Subcutaneous abdominal adipose tissue (tissue), 5 donors: ENCODE measurements at regions not wholly inside any gene's neighbourhood (a gene's known extent, or its start where the extent isn't known, plus 50 kb on each side); places are given as distances from the start of the nearest gene placed in this dataset.
"Not testable (repeated sequence)": the region's sequence is repeated elsewhere in the genome, so short reads cannot be mapped to it uniquely, and the experiment has no call there.

Source experiments
- H3K27ac ChIP-seq: one replicate; pipeline ENCODE4 v1.7.0; 2013; ENCODE audit warnings: low read depth, mild to moderate bottlenecking, inconsistent platforms, low read length, moderate library complexity
- H3K27me3 ChIP-seq, 5 donors: one replicate each; pipeline ENCODE4 v1.7.0; 2013; ENCODE audit warnings: low read length in 5 of 5, inconsistent platforms in 1 of 5; ENCODE audit not compliant: control insufficient read depth in 5 of 5, insufficient read depth in 4 of 5
- H3K36me3 ChIP-seq, 5 donors: one replicate each; pipeline ENCODE4 v1.7.0; 2013; ENCODE audit warnings: low read length in 5 of 5; ENCODE audit not compliant: control insufficient read depth in 5 of 5, insufficient read depth in 5 of 5
- H3K4me1 ChIP-seq, 5 donors: one replicate each; pipeline ENCODE4 v1.7.0; 2013; ENCODE audit warnings: low read length in 5 of 5, mild to moderate bottlenecking in 3 of 5, moderate library complexity in 1 of 5; ENCODE audit not compliant: control insufficient read depth in 5 of 5, insufficient read depth in 5 of 5
- H3K4me3 ChIP-seq, 5 donors: one replicate each; pipeline ENCODE4 v1.7.0; 2013; ENCODE audit warnings: low read length in 5 of 5, low read depth in 1 of 5
- H3K9ac ChIP-seq, 5 donors: one replicate each; pipeline ENCODE4 v1.7.0; 2013; ENCODE audit warnings: low read length in 5 of 5, mild to moderate bottlenecking in 4 of 5, moderate library complexity in 3 of 5
- H3K9me3 ChIP-seq, 5 donors: one replicate each; pipeline ENCODE4 v1.7.0; 2013; ENCODE audit warnings: low read length in 5 of 5; ENCODE audit not compliant: control insufficient read depth in 5 of 5
- donor health status: healthy.
- donor health status: healthy.
- donor health status: healthy.
- donor health status: healthy.
- donor health status: healthy.

DNA sequence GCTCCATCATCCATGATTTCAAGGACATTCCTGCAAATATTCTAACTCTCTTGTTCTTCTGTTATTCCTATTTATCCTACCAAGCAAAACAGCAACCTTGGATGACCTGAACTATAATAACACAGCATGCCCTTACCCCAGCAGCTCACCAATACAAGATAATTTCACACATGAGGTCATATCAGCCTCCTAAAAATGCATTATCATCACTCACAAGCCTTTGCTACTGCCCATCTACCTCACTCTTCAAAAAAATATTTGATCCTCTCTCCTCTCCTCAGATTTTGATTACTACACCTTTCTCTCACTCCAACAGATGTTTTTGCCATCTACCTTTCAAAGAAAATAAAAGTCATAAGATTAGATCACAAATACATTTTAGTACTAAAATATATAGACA, 777.6 kb upstream of the NCAM2 start:
- no peaks in the 10 kb centered on the region for H3K4me1 ChIP-seq
- no peak overlapping the region for H3K27ac ChIP-seq
- no peak overlapping the region for H3K4me3 ChIP-seq
- H3K9me3 ChIP-seq: peaks cover 0 to 4% (median 0%) of the 10 kb centered on the region in 5 donors
- H3K36me3 ChIP-seq: no peaks in the 10 kb centered on the region
- H3K9ac ChIP-seq: no peak overlapping the region
- no peaks in the 10 kb centered on the region for H3K27me3 ChIP-seq

DNA sequence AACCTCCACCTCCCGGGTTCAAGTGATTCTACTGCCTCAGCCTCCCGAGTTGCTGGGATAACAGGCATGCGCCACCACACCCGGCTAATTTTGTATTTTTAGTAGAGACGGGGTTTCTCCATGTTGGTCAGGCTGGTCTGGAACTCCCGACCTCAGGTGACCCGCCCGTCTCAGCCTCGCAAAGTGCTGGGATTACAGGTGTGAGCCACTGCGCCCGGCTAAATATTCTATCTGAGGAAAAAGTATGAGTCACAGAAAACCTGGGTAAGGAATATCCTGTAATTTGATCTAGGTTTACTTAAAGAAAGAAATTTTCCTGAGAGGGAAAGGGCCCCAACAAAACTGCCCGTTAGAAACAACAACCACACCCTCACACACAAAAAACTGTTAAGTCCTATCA, 776.2 kb upstream of the NCAM2 start:
- H3K9ac ChIP-seq, H3K36me3 ChIP-seq, H3K27me3 ChIP-seq, H3K9me3 ChIP-seq, H3K27ac ChIP-seq, H3K4me3 ChIP-seq, H3K4me1 ChIP-seq: not testable (repeated sequence)

DNA sequence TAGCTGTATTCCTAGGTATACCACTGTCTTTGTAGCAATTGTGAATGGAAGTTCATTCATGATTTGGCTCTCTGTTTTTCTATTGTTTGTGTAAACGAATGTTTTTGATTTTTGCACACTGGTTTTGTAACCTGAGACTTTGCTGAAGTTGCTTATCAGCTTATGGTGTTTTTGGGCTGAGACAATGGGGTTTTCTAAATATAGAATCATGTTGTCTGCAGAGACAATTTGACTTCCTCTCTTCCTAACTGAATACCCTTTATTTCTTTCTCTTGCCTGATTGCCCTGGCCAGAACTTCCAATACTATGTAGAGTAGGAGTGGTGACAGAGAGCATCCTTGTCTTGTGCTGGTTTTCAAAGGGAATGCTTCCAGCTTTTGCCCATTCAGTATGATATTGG, 761.6 kb upstream of the NCAM2 start:
- H3K27ac ChIP-seq, H3K36me3 ChIP-seq, H3K9ac ChIP-seq, H3K4me3 ChIP-seq, H3K4me1 ChIP-seq, H3K27me3 ChIP-seq: not testable (repeated sequence)
- peaks cover 0 to 16% (median 3%) of the 10 kb centered on the region in 5 donors for H3K9me3 ChIP-seq

DNA sequence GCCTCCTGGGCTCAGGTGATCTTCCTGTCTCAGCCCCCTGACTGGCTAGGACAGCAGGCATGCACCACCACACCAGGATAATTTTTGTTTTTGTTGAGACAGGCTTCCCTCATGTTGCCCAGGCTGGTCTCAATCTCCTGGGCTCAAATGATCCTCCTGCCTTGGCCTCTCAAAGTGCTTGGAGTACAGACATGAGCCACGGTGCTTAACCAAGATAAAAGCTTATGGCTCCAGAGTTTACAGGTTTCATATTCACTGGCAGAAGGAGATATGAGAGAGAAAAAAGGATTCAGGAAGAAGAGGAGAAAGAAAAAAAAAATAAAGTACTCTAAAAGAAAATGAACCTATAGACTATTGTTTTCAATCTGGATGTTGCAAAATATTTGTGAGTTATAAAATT, 748.8 kb upstream of the NCAM2 start:
- no peak overlapping the region for H3K4me3 ChIP-seq
- H3K9ac ChIP-seq: no peak overlapping the region
- H3K27me3 ChIP-seq: no peaks in the 10 kb centered on the region
- H3K9me3 ChIP-seq: no peaks in the 10 kb centered on the region
- no peak overlapping the region for H3K27ac ChIP-seq
- H3K4me1 ChIP-seq: no peaks in the 10 kb centered on the region
- no peaks in the 10 kb centered on the region for H3K36me3 ChIP-seq

DNA sequence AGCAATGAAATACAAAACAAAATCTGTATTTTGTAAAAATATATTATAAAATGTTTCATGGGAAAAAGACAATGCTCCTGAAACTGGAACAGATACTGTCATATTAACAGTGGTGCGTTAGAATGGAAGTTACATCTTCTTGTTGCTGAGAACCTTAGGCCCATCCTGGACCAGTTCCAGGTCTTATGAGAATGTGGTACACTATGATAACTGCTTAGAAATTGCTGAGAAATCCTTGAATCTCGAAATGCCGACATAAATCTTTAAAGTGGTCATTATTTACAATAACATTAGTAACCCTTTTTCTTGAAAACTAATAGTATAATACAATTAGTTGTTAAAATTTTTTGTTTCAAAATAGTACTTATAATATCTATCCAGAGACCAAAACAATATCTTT, 747.9 kb upstream of the NCAM2 start:
- Histone ChIP-seq H3K4me3 (no peak overlapping the region), H3K27me3 (no peaks in the 10 kb centered on the region), H3K27ac (no peak overlapping the region), H3K9me3 (no peaks in the 10 kb centered on the region), H3K4me1 (no peaks in the 10 kb centered on the region), H3K36me3 (no peaks in the 10 kb centered on the region), H3K9ac (no peak overlapping the region)

- H3K4me1 ChIP-seq: no peaks in the 10 kb centered on the region
- H3K36me3 ChIP-seq: no peaks in the 10 kb centered on the region
- no peaks in the 10 kb centered on the region for H3K9me3 ChIP-seq
- no peaks in the 10 kb centered on the region for H3K27me3 ChIP-seq
- H3K4me3 ChIP-seq: no peak overlapping the region
- H3K9ac ChIP-seq: no peak overlapping the region
- no peak overlapping the region for H3K27ac ChIP-seq
These were observed 744.9 kb upstream of the NCAM2 start for GRCh38 chr21:20253261-20253660.

- H3K27me3 ChIP-seq: no peaks in the 10 kb centered on the region
- no peaks in the 10 kb centered on the region for H3K9me3 ChIP-seq
- no peaks in the 10 kb centered on the region for H3K4me1 ChIP-seq
- no peaks in the 10 kb centered on the region for H3K36me3 ChIP-seq
- no peak overlapping the region for H3K27ac ChIP-seq
- H3K9ac ChIP-seq: no peak overlapping the region
- H3K4me3 ChIP-seq: no peak overlapping the region
These were observed 743.2 kb upstream of the NCAM2 start for GRCh38 chr21:20254964-20255363.

DNA sequence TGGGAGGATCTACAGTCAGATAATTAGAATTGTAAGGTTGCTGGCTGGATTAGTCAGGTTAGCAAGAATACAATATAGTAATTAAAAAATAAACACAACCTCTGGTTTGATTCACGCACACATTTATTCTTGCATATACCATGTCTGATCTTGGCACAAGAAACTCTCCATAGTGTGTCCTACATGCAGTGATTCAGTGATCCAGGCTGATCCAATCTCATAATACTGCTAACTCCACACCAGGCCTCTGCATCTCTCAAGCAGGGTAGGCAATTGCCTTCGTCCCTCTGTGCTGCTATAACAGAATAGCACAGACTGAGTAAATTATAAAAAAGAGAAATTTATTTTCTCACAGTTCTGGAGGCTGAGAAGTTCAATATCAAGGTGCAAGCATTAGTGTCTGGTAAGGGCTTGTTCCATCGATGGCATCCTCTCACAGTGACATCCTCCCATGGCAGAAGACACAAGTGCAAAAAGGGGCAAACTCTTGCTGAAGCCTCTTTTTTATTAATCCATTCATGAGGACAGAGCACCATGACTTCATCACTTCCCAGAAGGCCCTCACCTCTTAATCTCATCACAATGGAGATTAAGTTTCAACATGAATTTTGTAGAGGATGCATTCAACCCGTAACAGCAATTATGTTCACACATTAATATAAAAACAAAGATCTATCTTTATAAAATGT, 741.0 kb upstream of the NCAM2 start:
- no peaks in the 10 kb centered on the region for H3K27me3 ChIP-seq
- no peak overlapping the region for H3K9ac ChIP-seq
- H3K27ac ChIP-seq: no peak overlapping the region
- no peaks in the 10 kb centered on the region for H3K9me3 ChIP-seq
- H3K36me3 ChIP-seq: no peaks in the 10 kb centered on the region
- no peaks in the 10 kb centered on the region for H3K4me1 ChIP-seq
- H3K4me3 ChIP-seq: no peak overlapping the region

- H3K4me1 ChIP-seq: no peaks in the 10 kb centered on the region
- H3K27ac ChIP-seq: no peak overlapping the region
- H3K4me3 ChIP-seq: no peak overlapping the region
- H3K9me3 ChIP-seq: no peaks in the 10 kb centered on the region
- no peaks in the 10 kb centered on the region for H3K36me3 ChIP-seq
- no peak overlapping the region for H3K9ac ChIP-seq
- no peaks in the 10 kb centered on the region for H3K27me3 ChIP-seq
These were observed 739.7 kb upstream of the NCAM2 start for GRCh38 chr21:20258542-20258941.

- no peak overlapping the region for H3K9ac ChIP-seq
- H3K9me3 ChIP-seq: no peaks in the 10 kb centered on the region
- H3K27ac ChIP-seq: no peak overlapping the region
- H3K4me3 ChIP-seq: no peak overlapping the region
- no peaks in the 10 kb centered on the region for H3K4me1 ChIP-seq
- H3K27me3 ChIP-seq: no peaks in the 10 kb centered on the region
- no peaks in the 10 kb centered on the region for H3K36me3 ChIP-seq
These were observed 739.0 kb upstream of the NCAM2 start for GRCh38 chr21:20259031-20259867.
